GM12878 (cell line): ENCODE measurements at regions not wholly inside any gene's neighbourhood (a gene's known extent, or its start where the extent isn't known, plus 50 kb on each side); places are given as distances from the start of the nearest gene placed in this dataset.

Experiments used
- CBX3 ChIP-seq: fragments of 200-600 bp; sonication (generic); IDR thresholded peaks from 2 replicates; pipeline ENCODE4 v1.6.1; 2016; ENCODE audit warnings: low read depth, borderline replicate concordance
- CHD2 ChIP-seq: IDR thresholded peaks from 2 replicates; pipeline ENCODE4 v1.6.1; 2011; ENCODE audit warnings: low read depth, low read length, improper control_type of control experiment, borderline replicate concordance
- HDAC2 ChIP-seq: fragments of 200-600 bp; sonication (generic); IDR thresholded peaks from 2 replicates; pipeline ENCODE4 v1.6.1; 2017
- KAT2A ChIP-seq: conservative IDR thresholded peaks from 2 replicates; pipeline ENCODE4 v1.6.1; 2011; ENCODE audit warnings: low read depth, low read length; ENCODE audit not compliant: control insufficient read depth
- NFYB ChIP-seq: IDR thresholded peaks from 2 replicates; pipeline ENCODE4 v1.6.1; 2011; ENCODE audit warnings: low read depth, mild to moderate bottlenecking, low read length, improper control_type of control experiment, moderate library complexity; ENCODE audit not compliant: insufficient read depth
- PAX8 ChIP-seq: fragments of 450-650 bp; IDR thresholded peaks from 2 replicates; pipeline ENCODE4 v1.6.1; 2017; ENCODE audit warnings: mild to moderate bottlenecking, moderate library complexity
- POLR2A ChIP-seq: IDR thresholded peaks from 2 replicates; pipeline ENCODE4 v1.6.1; 2011; ENCODE audit warnings: low read depth, mild to moderate bottlenecking, low read length
- SMAD1 ChIP-seq: fragments of 450-650 bp; IDR thresholded peaks from 2 replicates; pipeline ENCODE4 v1.6.1; 2018; ENCODE audit warnings: mild to moderate bottlenecking, low read depth; ENCODE audit not compliant: partially characterized antibody
- ZNF217 ChIP-seq: fragments of 450-650 bp; IDR thresholded peaks from 2 replicates; pipeline ENCODE4 v1.6.1; 2017; ENCODE audit warnings: antibody characterized with exemption, mild to moderate bottlenecking
- ZNF24 ChIP-seq: fragments of 450-650 bp; IDR thresholded peaks from 2 replicates; pipeline ENCODE4 v1.6.1; 2017; ENCODE audit warnings: antibody characterized with exemption, mild to moderate bottlenecking
- TF ChIP-seq, protein P1 (sequence below), 3 experiments: IDR thresholded peaks in 2 of 3; conservative IDR thresholded peaks in 1 of 3; 2 replicates each; pipeline ENCODE4 v1.5.1; 2011; ENCODE audit warnings: low read depth in 3 of 3, low read length in 3 of 3, mild to moderate bottlenecking in 3 of 3, control low read depth in 2 of 3, moderate library complexity in 2 of 3, inconsistent platforms in 1 of 3, mixed read lengths in 1 of 3; ENCODE audit not compliant: control insufficient read depth in 2 of 3, insufficient read depth in 1 of 3; ENCODE audit errors: extremely low read depth in 1 of 3
- TF ChIP-seq, protein P2 (sequence below): IDR thresholded peaks from 2 replicates; pipeline ENCODE4 v1.6.1; 2011; ENCODE audit warnings: low read depth, mild to moderate bottlenecking, low read length, moderate library complexity, borderline replicate concordance; ENCODE audit errors: extremely low read depth

DNA sequence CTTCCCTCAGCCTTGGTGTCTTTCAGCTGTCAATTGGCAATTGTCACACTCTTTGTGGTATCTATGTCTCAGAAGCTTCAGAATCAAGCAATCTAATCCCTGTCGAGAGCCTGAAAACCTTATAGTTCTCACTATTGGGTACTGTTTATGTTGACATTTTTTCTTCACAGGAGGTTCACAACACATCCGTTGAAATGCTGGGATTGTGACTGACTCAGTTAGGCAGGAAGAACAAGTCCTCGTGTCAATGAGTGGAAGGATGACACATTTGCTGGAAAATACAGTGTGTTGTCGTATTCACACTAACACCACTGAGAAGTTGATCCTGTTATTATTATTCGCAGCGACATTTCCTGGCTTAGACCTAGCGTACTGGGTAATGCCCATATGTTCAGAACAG, 163.9 kb upstream of the CITED2 start:
- TF ChIP-seq, protein P1, sequence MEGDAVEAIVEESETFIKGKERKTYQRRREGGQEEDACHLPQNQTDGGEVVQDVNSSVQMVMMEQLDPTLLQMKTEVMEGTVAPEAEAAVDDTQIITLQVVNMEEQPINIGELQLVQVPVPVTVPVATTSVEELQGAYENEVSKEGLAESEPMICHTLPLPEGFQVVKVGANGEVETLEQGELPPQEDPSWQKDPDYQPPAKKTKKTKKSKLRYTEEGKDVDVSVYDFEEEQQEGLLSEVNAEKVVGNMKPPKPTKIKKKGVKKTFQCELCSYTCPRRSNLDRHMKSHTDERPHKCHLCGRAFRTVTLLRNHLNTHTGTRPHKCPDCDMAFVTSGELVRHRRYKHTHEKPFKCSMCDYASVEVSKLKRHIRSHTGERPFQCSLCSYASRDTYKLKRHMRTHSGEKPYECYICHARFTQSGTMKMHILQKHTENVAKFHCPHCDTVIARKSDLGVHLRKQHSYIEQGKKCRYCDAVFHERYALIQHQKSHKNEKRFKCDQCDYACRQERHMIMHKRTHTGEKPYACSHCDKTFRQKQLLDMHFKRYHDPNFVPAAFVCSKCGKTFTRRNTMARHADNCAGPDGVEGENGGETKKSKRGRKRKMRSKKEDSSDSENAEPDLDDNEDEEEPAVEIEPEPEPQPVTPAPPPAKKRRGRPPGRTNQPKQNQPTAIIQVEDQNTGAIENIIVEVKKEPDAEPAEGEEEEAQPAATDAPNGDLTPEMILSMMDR (IDR thresholded peaks at IDR 0.05 in 2 of 3, conservative IDR thresholded peaks at IDR 0.05 in 1 of 3; ENCODE audit: control insufficient read depth in 2 of 3, extremely low read depth in 1 of 3, insufficient read depth in 1 of 3, low read depth in 3 of 3, low read length in 3 of 3), result no peak
- no peak for TF ChIP-seq SMAD1
- no peak for TF ChIP-seq HDAC2
- TF ChIP-seq ZNF217, result no peak
- TF ChIP-seq PAX8, result no peak
- no peak for TF ChIP-seq CBX3
- TF ChIP-seq NFYB, result no peak
- no peak for TF ChIP-seq ZNF24
- TF ChIP-seq, protein P2, sequence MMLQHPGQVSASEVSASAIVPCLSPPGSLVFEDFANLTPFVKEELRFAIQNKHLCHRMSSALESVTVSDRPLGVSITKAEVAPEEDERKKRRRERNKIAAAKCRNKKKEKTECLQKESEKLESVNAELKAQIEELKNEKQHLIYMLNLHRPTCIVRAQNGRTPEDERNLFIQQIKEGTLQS, result no peak
- no peak for TF ChIP-seq KAT2A
- no peak for TF ChIP-seq POLR2A
- no peak for TF ChIP-seq CHD2
